GDM1 (cell line): ENCODE measurements at regions not wholly inside any gene's neighbourhood (a gene's known extent, or its start where the extent isn't known, plus 50 kb on each side); places are given as distances from the start of the nearest gene placed in this dataset.
"Not testable (repeated sequence)": the region's sequence is repeated elsewhere in the genome, so short reads cannot be mapped to it uniquely, and the experiment has no call there.

Experiments used
- DNase-seq: peaks from one replicate; lab custom pipeline; 2025; lab: John Stamatoyannopoulos, UW

- DNase-seq = no peak
Observed at GRCh38 chr4:141290771-141291170, 70.1 kb downstream of the ZNF330 start.

DNA sequence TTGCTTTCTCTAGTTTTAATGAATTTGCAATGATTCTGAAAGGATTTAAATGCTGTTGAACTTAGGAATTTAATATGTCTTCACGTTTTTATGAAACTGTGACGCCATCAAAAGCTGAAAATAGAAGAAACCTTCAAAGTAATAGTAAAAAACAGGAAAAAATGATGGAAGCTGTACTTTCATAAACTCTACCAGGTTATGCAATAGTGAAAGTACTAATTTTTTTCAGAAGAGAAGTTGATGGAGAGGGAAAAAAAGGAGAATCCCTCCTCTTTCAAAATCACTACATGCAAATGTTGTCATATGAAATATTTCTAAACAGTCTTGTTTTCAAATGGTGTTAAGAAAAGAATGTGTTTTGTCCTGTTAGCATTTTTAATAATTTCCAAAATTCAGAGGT, 73.6 kb downstream of the ZNF330 start:
- no peak for DNase-seq

DNA sequence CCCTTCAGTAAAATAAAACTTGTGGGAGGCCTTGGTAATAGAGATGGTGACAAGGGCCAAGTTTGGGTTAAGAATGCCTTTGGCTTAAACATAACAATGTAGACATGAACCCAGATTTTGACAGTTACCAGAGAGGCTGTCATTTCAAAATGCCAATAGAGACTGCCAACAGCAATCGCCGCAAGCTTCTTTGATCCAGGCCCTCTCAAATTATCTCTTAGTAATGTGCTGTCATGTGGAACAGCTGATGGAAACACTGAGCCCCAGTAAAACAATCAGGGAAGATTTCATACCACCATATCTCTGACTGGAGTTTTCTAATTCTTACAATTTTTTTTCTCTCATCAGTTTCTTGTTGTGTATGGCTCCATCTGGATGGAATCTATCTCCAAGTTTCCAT, 80.5 kb downstream of the ZNF330 start:
- no peak for DNase-seq

DNA sequence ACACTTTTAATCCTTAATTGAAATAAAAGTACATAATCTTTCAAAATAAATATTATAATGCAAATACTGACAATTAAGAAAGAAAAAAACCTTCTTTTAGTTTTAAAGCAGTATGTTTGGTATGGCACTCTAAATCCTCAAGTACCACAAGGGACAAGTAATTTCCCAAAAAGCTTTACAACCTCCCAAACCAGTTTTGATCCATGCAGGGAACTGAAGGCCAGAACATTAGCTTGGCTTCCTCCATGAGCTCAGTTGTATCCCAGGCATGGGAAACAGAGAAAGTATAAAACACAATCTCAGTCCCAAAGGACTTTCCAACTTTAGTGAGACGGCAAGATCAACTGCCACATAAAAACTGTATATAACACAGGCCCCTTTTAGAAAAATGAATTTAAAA, 82.2 kb downstream of the ZNF330 start:
- no peak for DNase-seq

DNA sequence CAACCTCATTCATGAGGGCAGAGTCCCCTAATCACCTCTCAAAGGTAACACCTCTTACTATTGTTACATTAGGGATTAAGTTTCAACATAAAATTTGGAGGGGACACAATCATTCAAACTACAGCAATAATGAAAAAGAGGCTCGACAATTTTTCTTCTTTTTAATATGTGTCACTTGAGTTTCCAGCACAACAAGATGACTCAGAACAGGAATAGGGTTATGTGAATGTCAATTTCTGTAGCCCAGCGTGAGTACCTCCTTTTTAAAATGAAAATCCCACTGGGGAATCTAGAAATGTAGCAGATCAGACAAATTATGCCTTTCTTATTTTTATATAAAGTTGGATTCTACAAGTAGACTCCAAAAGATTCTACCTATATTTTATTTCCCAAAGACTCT, 83.7 kb downstream of the ZNF330 start:
- DNase-seq = no peak

DNA sequence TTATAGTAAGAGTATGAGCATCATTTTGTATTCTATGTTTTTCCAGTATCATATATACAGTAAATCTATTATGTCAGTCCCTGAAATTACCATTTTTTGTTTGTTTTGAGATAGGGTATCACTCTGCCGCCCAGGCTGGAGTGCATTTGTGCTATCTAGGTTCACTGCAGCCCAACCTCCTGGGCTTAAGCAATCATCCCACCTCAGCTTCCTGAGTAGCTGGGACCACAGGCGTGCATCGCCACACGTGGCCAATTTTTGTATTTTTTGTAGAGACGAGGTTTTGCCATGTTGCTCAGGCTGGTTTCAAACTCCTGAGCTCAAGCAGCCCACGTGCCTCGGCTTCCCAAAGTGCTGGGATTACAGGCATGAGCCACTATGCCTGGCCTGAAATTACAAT, 85.6 kb downstream of the ZNF330 start:
- no peak for DNase-seq

DNA sequence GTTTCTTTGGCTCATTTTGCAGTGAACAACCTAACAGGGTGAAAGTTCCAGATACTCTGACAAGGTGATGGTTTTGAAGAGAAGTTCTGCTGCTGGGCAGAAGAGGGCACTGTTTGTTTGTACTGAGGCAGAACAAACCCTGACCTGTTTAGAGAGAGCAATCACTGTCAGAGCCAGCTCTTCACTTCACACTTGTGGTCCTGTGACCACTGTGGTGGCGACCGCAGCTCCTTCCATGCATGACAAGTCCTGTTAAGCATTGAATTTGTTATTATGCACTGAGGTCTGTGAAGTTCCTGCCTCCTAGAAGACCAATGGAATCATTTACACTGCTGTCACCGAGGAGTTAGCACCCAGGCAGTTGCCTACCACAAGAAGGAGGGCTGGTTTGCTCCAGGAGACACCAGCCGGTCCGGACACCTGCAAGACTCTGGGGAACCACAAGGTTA, 86.6 kb downstream of the ZNF330 start:
- peak; percentile 72 for DNase-seq

DNA sequence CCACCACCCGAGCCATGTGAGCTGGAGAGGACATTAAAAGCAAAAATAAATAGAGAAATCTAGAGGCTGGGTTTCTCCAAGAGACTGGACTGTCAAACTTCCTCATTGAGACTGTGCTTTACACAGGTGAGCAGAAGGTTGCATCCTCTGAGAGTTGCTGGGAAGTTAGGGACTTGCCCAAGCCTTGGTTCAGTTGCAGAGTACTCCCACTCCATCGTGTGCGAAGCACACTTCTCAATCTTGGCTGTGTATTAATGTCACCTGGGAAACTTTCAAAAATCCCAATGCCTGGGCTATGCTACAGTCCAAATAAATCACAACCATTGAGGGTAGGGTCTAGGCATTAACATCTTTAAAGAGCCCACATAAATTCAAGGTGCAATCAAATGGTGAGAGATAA, 89.2 kb downstream of the ZNF330 start:
- no peak for DNase-seq

GRCh38 chr4:141311246-141312204, 90.8 kb downstream of the ZNF330 start:
- no peak for DNase-seq

DNA sequence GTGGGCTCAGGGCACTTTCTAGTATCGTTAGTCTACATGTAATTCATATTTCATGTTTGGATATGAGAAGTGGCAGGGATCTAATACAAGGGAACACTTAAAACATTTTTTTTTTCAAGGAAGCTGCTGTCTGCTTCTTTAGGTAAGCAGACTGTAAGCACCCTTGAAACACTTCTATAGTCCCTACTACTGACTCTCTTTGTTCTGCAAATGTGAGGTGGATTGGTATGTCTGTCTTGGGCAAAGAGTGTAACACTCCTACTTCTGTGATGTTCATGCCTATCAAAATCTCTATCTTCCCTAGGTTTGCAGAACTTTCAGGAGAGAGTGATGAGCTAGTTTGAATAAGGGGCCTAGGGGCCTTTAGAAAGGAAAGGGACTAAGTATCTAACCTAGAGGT, 93.9 kb downstream of the ZNF330 start:
- DNase-seq = no peak

- no peak for DNase-seq
Observed at GRCh38 chr4:141328560-141329173, 108.0 kb downstream of the ZNF330 start.

- DNase-seq = no peak
Observed at GRCh38 chr4:141329174-141329569, 108.5 kb downstream of the ZNF330 start.

- no peak for DNase-seq
Observed at GRCh38 chr4:141330616-141331015, 109.9 kb downstream of the ZNF330 start.

DNA sequence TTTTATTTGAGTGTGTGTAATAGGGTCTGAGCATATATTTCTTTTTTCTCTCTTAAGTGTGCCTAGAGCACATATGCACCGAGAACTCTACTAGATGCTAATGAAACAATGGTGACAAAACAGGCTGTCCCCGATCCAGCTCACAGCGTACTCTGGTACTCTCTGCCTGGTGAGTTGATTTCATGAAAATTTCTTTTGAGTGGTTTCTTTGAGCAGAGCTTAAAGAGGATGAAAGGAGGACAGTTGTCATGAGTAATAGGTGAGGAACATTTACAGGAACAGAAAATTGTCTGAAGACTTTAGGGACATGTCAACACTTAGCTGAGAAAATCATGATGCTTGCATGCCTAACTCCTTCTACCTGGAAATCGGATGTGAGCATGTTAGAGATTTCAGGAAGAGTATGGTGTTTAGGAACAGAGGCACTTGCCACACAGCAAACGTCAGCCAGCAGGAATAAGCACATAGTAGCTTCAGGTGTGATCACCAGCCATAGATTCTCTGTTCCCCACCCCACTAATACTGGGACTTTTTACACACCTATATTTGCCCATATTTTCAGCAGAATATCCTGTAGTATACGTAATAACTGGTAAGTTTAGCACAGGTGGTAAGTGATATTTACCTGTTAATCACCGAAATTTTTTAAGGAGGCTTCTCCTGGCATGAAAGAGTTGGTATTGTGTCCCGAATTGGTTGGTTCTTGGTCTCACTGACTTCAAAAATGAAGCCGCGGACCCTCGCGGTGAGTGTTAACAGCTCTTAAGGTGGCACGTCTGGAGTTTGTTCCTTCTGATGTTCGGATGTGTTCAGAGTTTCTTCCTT, 111.1 kb downstream of the ZNF330 start:
- DNase-seq = no peak

- not testable (repeated sequence) for DNase-seq
Observed at GRCh38 chr4:141332359-141333181, 111.9 kb downstream of the ZNF330 start.

GRCh38 chr4:141333456-141334230, 112.9 kb downstream of the ZNF330 start:
- DNase-seq = not testable (repeated sequence)

GRCh38 chr4:141335166-141335565, 114.5 kb downstream of the ZNF330 start:
- no peak for DNase-seq

GRCh38 chr4:141338238-141338637, 117.5 kb downstream of the ZNF330 start:
- no peak for DNase-seq

DNA sequence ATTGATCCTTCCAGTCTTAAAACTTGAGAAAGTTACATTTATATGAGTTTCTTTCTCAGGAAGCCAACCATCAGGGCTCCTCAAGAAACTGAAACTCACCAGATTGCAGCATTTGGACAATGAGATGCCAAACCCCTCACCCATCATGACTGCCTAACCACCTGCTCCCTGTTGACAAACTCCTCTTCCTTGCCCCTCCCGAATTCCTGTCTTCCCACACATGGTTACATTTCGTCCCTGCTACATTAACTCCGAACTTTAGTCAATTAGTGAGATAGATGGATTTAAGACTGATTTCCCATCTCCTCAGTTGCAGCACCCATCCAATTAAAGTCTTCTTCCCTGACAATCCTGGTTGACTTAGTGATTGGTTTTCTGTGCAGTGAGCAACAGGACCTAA, 118.7 kb downstream of the ZNF330 start:
- DNase-seq = no peak

DNA sequence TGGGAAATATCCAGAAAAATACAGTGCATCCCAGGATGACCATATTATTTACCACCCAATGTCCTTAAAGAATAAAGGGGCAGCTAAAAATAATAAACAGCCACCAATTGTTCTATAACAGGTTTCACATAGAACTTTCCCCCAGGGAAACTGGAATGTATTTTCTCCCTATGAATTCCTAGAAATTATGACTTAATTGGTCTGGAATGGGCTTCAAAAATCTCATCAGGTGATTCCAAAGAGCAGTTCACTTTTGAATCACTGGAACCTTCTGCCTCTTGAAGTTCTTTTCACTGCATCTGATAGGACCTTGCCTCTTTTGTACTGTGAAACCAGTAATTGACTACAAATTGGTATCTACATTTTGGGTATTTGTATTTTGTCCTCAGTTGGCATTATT, 119.3 kb downstream of the ZNF330 start:
- DNase-seq = no peak

DNA sequence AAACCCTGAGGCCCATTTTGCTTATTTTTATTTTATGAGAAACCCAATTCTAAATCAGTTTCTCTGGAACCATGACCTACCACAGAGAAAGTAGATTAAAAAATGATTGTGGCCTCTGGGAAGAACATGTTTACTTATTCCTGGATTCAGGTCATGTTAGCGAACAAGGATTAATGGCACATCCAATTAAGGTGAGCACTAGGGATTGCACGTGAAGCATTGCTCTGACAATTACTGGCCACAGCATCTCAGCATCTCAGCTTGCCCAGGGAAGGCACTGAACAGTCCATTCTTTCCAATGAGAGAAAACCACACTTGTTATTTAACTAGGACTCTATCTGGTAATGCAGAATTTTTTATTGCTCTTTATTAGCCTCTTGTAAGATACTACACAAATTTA, 119.8 kb downstream of the ZNF330 start:
- no peak for DNase-seq
